K562 (cell line): ENCODE measurements at regions not wholly inside any gene's neighbourhood (a gene's known extent, or its start where the extent isn't known, plus 50 kb on each side); places are given as distances from the start of the nearest gene placed in this dataset.

Experiments
- CXXC5 ChIP-seq: fragments of 250-450 bp; sonication (Bioruptor Pico); IDR thresholded peaks from 2 replicates; pipeline ENCODE4 v1.8.0; 2022; ENCODE audit warnings: inconsistent platforms, mild to moderate bottlenecking, moderate library complexity
- MGA ChIP-seq: fragments of 450-650 bp; IDR thresholded peaks from 2 replicates; pipeline ENCODE4 v1.6.1; 2016; ENCODE audit warnings: mild to moderate bottlenecking, moderate library complexity
- NKRF ChIP-seq: fragments of 450-650 bp; IDR thresholded peaks from 2 replicates; pipeline ENCODE4 v1.6.1; 2016; ENCODE audit warnings: borderline replicate concordance
- POLR2A ChIP-seq: fragments of 450-650 bp; conservative IDR thresholded peaks from 2 replicates; pipeline ENCODE4 v1.6.1; 2016
- TFE3 ChIP-seq: fragments of 450-650 bp; formaldehyde crosslinking; IDR thresholded peaks from 2 replicates; pipeline ENCODE4 v1.4.0; 2020; ENCODE audit warnings: mild to moderate bottlenecking, mixed read lengths

GRCh38 chrX:63560601-63561218 lies 209.6 kb upstream of the SPIN4 start (continued):
- TF ChIP-seq MGA, result peak; percentile 47
- TF ChIP-seq CXXC5 (CRISPR knock-in tag), result peak; percentile 17; the same call in 1 of the 2 replicates
- TF ChIP-seq TFE3 (CRISPR knock-in tag), result peak; percentile 90
- TF ChIP-seq POLR2A, result peak; percentile 65
- peak; percentile 60; the same call in 1 of the 2 replicates for TF ChIP-seq NKRF
